K562 (cell line): ENCODE measurements at regions not wholly inside any gene's neighbourhood (a gene's known extent, or its start where the extent isn't known, plus 50 kb on each side); places are given as distances from the start of the nearest gene placed in this dataset.

Experiments
- MXI1 ChIP-seq: IDR thresholded peaks from 2 replicates; pipeline ENCODE4 v1.6.1; 2011; ENCODE audit warnings: low read depth, mild to moderate bottlenecking, improper control_type of control experiment, low read length
- NFIC ChIP-seq: fragments of 450-650 bp; IDR thresholded peaks from 2 replicates; pipeline ENCODE4 v1.6.1; 2017; ENCODE audit warnings: mild to moderate bottlenecking, inconsistent platforms
- NFYB ChIP-seq: IDR thresholded peaks from 2 replicates; pipeline ENCODE4 v1.6.1; 2011; ENCODE audit warnings: mild to moderate bottlenecking, moderate library complexity; ENCODE audit not compliant: insufficient read length; ENCODE audit errors: extremely low read depth
- SMARCC2 ChIP-seq: fragments of 450-650 bp; IDR thresholded peaks from 2 replicates; pipeline ENCODE4 v1.6.1; 2017; ENCODE audit warnings: antibody characterized with exemption, moderate library complexity, mild to moderate bottlenecking, low read depth
- THRB ChIP-seq: fragments of 450-650 bp; formaldehyde crosslinking; conservative IDR thresholded peaks from 2 replicates; pipeline ENCODE4 v1.4.0; 2022; ENCODE audit warnings: mild to moderate bottlenecking, missing genetic modification characterization
- ZNF277 ChIP-seq: fragments of 250-450 bp; sonication (Bioruptor Pico); IDR thresholded peaks from 2 replicates; pipeline ENCODE4 v1.8.0; 2022; ENCODE audit warnings: inconsistent platforms, mild to moderate bottlenecking, moderate library complexity, borderline replicate concordance

GRCh38 chr4:37754410-37755185, 68.4 kb upstream of the RELL1 start:
- TF ChIP-seq THRB (CRISPR knock-in tag) = no peak
- no peak for TF ChIP-seq ZNF277
- TF ChIP-seq NFYB = no peak
- no peak for TF ChIP-seq SMARCC2
- TF ChIP-seq NFIC = no peak
- no peak for TF ChIP-seq MXI1
